Neural cell (in vitro differentiated cells): ENCODE measurements at regions not wholly inside any gene's neighbourhood (a gene's known extent, or its start where the extent isn't known, plus 50 kb on each side); places are given as distances from the start of the nearest gene placed in this dataset.

Experiments used
- H2AFZ ChIP-seq: fragments of 200-600, 300-800 bp; sonication (generic), shearing (Covaris generic); 2 replicates; pipeline ENCODE4 v1.6.0; 2014; ENCODE audit warnings: low read depth, mild to moderate bottlenecking, antibody characterized with exemption, low read length, moderate library complexity
- H3F3A ChIP-seq: fragments of 200-600 bp; shearing (Covaris generic); 2 replicates; pipeline ENCODE4 v1.6.1; 2016; ENCODE audit warnings: mild to moderate bottlenecking, moderate library complexity, mixed read lengths, antibody characterized with exemption, low read length; ENCODE audit not compliant: insufficient read depth, poor library complexity, severe bottlenecking
- H3K27ac ChIP-seq: fragments of 200-600, 300-800 bp; sonication (generic), shearing (Covaris generic); 2 replicates; pipeline ENCODE4 v1.5.1; 2014; ENCODE audit warnings: mild to moderate bottlenecking, low read length, moderate library complexity
- H3K27me3 ChIP-seq: fragments of 300-800, 200-600 bp; sonication (generic), shearing (Covaris generic); 2 replicates; pipeline ENCODE4 v1.6.0; 2014; ENCODE audit warnings: mild to moderate bottlenecking, low read depth, low read length, moderate library complexity; ENCODE audit not compliant: insufficient read depth
- H3K36me3 ChIP-seq: fragments of 300-800, 200-600 bp; sonication (generic), shearing (Covaris generic); 2 replicates; pipeline ENCODE4 v1.5.1; 2014; ENCODE audit warnings: mild to moderate bottlenecking, antibody characterized with exemption, low read length, moderate library complexity; ENCODE audit not compliant: insufficient read depth
- H3K4me2 ChIP-seq: fragments of 300-800, 200-600 bp; sonication (generic), shearing (Covaris generic); 2 replicates; pipeline ENCODE4 v1.6.0; 2014; ENCODE audit warnings: mild to moderate bottlenecking, low read length
- H3K4me3 ChIP-seq: fragments of 300-800, 200-600 bp; sonication (generic), shearing (Covaris generic); 2 replicates; pipeline ENCODE4 v1.5.1; 2014; ENCODE audit warnings: mild to moderate bottlenecking, low read length, moderate library complexity
- H3K79me2 ChIP-seq: fragments of 200-600 bp; shearing (Covaris generic); replicated peaks from 2 replicates; pipeline ENCODE4 v1.6.0; 2014; ENCODE audit warnings: mild to moderate bottlenecking, low read length, moderate library complexity; ENCODE audit not compliant: insufficient read depth
- H3K9ac ChIP-seq: fragments of 300-800, 200-600 bp; sonication (generic), shearing (Covaris generic); 2 replicates; pipeline ENCODE4 v1.6.1; 2016; ENCODE audit warnings: mild to moderate bottlenecking, low read length, mixed read lengths
- H3K9me2 ChIP-seq: fragments of 200-600 bp; shearing (Covaris generic); 2 replicates; pipeline ENCODE4 v1.6.1; 2016; ENCODE audit warnings: mild to moderate bottlenecking, low read length, mixed read lengths; ENCODE audit not compliant: insufficient read depth
- H3K9me3 ChIP-seq: fragments of 200-600, 300-800 bp; sonication (generic), shearing (Covaris generic); 2 replicates; pipeline ENCODE4 v1.6.1; 2016; ENCODE audit warnings: mild to moderate bottlenecking, mixed run types, low read length, moderate library complexity, mixed read lengths
- H4K20me1 ChIP-seq: fragments of 200-600 bp; shearing (Covaris generic); 2 replicates; pipeline ENCODE4 v1.6.1; 2016; ENCODE audit warnings: mild to moderate bottlenecking, mixed run types; ENCODE audit not compliant: insufficient read depth
- CTCF ChIP-seq: fragments of 450-650 bp; IDR thresholded peaks from 2 replicates; pipeline ENCODE4 v1.5.1; 2014; ENCODE audit warnings: antibody characterized with exemption, mild to moderate bottlenecking, moderate library complexity; ENCODE audit not compliant: poor library complexity, severe bottlenecking
- EP300 ChIP-seq: fragments of 450-650 bp; conservative IDR thresholded peaks from 2 replicates; pipeline ENCODE4 v1.6.1; 2014; ENCODE audit warnings: antibody characterized with exemption, mild to moderate bottlenecking, moderate library complexity; ENCODE audit not compliant: poor library complexity, severe bottlenecking
- EZH2 ChIP-seq: fragments of 200-600, 300-800 bp; shearing (Covaris generic), sonication (generic); IDR thresholded peaks from 2 replicates; pipeline ENCODE4 v1.6.1; 2014; ENCODE audit warnings: antibody characterized with exemption, low read length, borderline replicate concordance, mild to moderate bottlenecking; ENCODE audit not compliant: insufficient read depth, poor library complexity, severe bottlenecking
- MXI1 ChIP-seq: fragments of 450-650 bp; conservative IDR thresholded peaks from 2 replicates; pipeline ENCODE4 v1.6.1; 2014; ENCODE audit warnings: antibody characterized with exemption, mild to moderate bottlenecking; ENCODE audit not compliant: poor library complexity, severe bottlenecking
- POLR2AphosphoS5 ChIP-seq: IDR thresholded peaks from 2 replicates; pipeline ENCODE4 v1.6.1; 2012
- RAD21 ChIP-seq: fragments of 450-650 bp; conservative IDR thresholded peaks from 2 replicates; pipeline ENCODE4 v1.6.1; 2014; ENCODE audit warnings: antibody characterized with exemption, mild to moderate bottlenecking, moderate library complexity
- REST ChIP-seq: IDR thresholded peaks from 2 replicates; pipeline ENCODE4 v1.6.1; 2012; ENCODE audit warnings: borderline replicate concordance
- SMC3 ChIP-seq: fragments of 450-650 bp; conservative IDR thresholded peaks from 2 replicates; pipeline ENCODE4 v1.6.1; 2014; ENCODE audit warnings: antibody characterized with exemption, mild to moderate bottlenecking, moderate library complexity; ENCODE audit not compliant: poor library complexity
- TAF1 ChIP-seq: IDR thresholded peaks from 2 replicates; pipeline ENCODE4 v1.6.1; 2012; ENCODE audit warnings: low read depth

GRCh38 chr13:97165502-97166425, 56.4 kb upstream of the MBNL2 start:
- H3K9me2 ChIP-seq: no peaks in the 10 kb centered on the region

GRCh38 chr13:97171136-97171535, 51.0 kb upstream of the MBNL2 start:
- no peak for TF ChIP-seq TAF1
- TF ChIP-seq REST: no peak
- no peak for TF ChIP-seq RAD21
- no peak for TF ChIP-seq POLR2AphosphoS5
- TF ChIP-seq SMC3: no peak
- no peak for TF ChIP-seq EZH2
- no peak for TF ChIP-seq CTCF
- TF ChIP-seq EP300: no peak
- TF ChIP-seq MXI1: no peak
- no peaks in the 10 kb centered on the region for H3K9me3 ChIP-seq
- no peak overlapping the region for H2AFZ ChIP-seq
- H3K4me3 ChIP-seq: no peak overlapping the region
- H3K36me3 ChIP-seq: no peaks in the 10 kb centered on the region
- no peaks in the 10 kb centered on the region for H3F3A ChIP-seq
- no peak overlapping the region for H3K9ac ChIP-seq
- no peaks in the 10 kb centered on the region for H3K27me3 ChIP-seq
- H3K79me2 ChIP-seq: no peaks in the 10 kb centered on the region
- no peaks in the 10 kb centered on the region for H4K20me1 ChIP-seq
- H3K9me2 ChIP-seq: no peaks in the 10 kb centered on the region
- H3K4me2 ChIP-seq: no peak overlapping the region
- no peak overlapping the region for H3K27ac ChIP-seq

More at GRCh38 chr13:97165502-97166425, 56.4 kb upstream of the MBNL2 start:
- Histone ChIP-seq H3K79me2 (no peaks in the 10 kb centered on the region), H3K36me3 (no peaks in the 10 kb centered on the region), H3K4me3 (no peak overlapping the region), H3K9me3 (no peaks in the 10 kb centered on the region), H3K27ac (no peak overlapping the region), H2AFZ (no peak overlapping the region), H4K20me1 (no peaks in the 10 kb centered on the region), H3K27me3 (no peaks in the 10 kb centered on the region), H3K4me2 (no peak overlapping the region), H3F3A (no peaks in the 10 kb centered on the region), H3K9ac (no peak overlapping the region)
- no peak for TF ChIP-seq RAD21
